A673 (cell line): ENCODE measurements at regions not wholly inside any gene's neighbourhood (a gene's known extent, or its start where the extent isn't known, plus 50 kb on each side); places are given as distances from the start of the nearest gene placed in this dataset.
A peak's percentile ranks its signal among the peaks of the same experiment; 100 is the strongest.

Source experiments
- BruUV-seq: library from RNA; stranded (reverse); fragments of 400-500 nt; replicated peaks from 2 replicates; lab custom pipeline; 2021; lab: Mats Ljungman, UMichigan
- CTCF ChIA-PET: fragments of 300-600 bp; sonication (Branson Sonifier 250); formaldehyde crosslinking; loops from one replicate; lab custom pipeline; 2022; ENCODE audit warnings: antibody characterized with exemption; lab: Charles Lee
- POLR2A ChIA-PET: fragments of 300-600 bp; sonication (Branson Sonifier 250); formaldehyde crosslinking; loops from one replicate; lab custom pipeline; 2022; ENCODE audit warnings: antibody characterized with exemption; ENCODE audit not compliant: low non-redundant PET; lab: Charles Lee
- DNase-seq: peaks from one replicate; pipeline ENCODE4 v3.0.0-alpha.2; 2015; ENCODE audit warnings: low spot score
- H3K27ac ChIP-seq: fragments of 200-600 bp; sonication (generic); 2 replicates; pipeline ENCODE4 v1.5.1; 2016; ENCODE audit warnings: mixed run types, low read depth, mild to moderate bottlenecking, mixed read lengths, antibody characterized with exemption, low read length; ENCODE audit not compliant: poor library complexity, severe bottlenecking
- H3K27me3 ChIP-seq: fragments of 200-600 bp; sonication (generic); replicated peaks from 2 replicates; pipeline ENCODE4 v1.6.1; 2017; ENCODE audit warnings: mixed run types, low read depth, mild to moderate bottlenecking, mixed read lengths, antibody characterized with exemption, low read length; ENCODE audit not compliant: insufficient read depth, poor library complexity
- H3K36me3 ChIP-seq: fragments of 200-600 bp; sonication (generic); 2 replicates; pipeline ENCODE4 v1.6.1; 2016; ENCODE audit warnings: mixed run types, mild to moderate bottlenecking, mixed read lengths, antibody characterized with exemption, low read length; ENCODE audit not compliant: insufficient read depth, poor library complexity, severe bottlenecking
- H3K4me1 ChIP-seq: fragments of 200-600 bp; sonication (generic); 2 replicates; pipeline ENCODE4 v1.6.1; 2017; ENCODE audit warnings: mixed run types, mild to moderate bottlenecking, mixed read lengths, antibody characterized with exemption, low read length; ENCODE audit not compliant: insufficient read depth, poor library complexity, severe bottlenecking
- H3K4me3 ChIP-seq: fragments of 200-600 bp; sonication (generic); 2 replicates; pipeline ENCODE4 v1.5.1; 2016; ENCODE audit warnings: low read depth, mixed run types, mild to moderate bottlenecking, mixed read lengths, low read length; ENCODE audit not compliant: poor library complexity, severe bottlenecking
- H3K9me3 ChIP-seq: fragments of 200-600 bp; sonication (generic); 2 replicates; pipeline ENCODE4 v1.6.1; 2016; ENCODE audit warnings: mixed run types, low read depth, mild to moderate bottlenecking, mixed read lengths, antibody characterized with exemption, low read length; ENCODE audit not compliant: poor library complexity, severe bottlenecking
- EZH2 ChIP-seq: fragments of 200-600 bp; sonication (generic); IDR thresholded peaks from 2 replicates; pipeline ENCODE4 v1.6.1; 2017; ENCODE audit warnings: borderline replicate concordance, low read depth, mild to moderate bottlenecking, mixed read lengths, antibody characterized with exemption, low read length; ENCODE audit not compliant: poor library complexity, severe bottlenecking
- intact Hi-C: fragments of 100-400 bp; cut with micrococcal nuclease; formaldehyde crosslinking; loops from one replicate; pipeline ENCODE4 v1.10.0; 2022; ENCODE audit not compliant: unreplicated experiment
- TF ChIP-seq, protein P1 (sequence below): fragments of 300-800, 200-600 bp; sonication (generic); conservative IDR thresholded peaks from 2 replicates; pipeline ENCODE4 v1.5.1; 2017; ENCODE audit warnings: low read depth, mild to moderate bottlenecking, antibody characterized with exemption, low read length, moderate library complexity, mixed read lengths

DNA sequence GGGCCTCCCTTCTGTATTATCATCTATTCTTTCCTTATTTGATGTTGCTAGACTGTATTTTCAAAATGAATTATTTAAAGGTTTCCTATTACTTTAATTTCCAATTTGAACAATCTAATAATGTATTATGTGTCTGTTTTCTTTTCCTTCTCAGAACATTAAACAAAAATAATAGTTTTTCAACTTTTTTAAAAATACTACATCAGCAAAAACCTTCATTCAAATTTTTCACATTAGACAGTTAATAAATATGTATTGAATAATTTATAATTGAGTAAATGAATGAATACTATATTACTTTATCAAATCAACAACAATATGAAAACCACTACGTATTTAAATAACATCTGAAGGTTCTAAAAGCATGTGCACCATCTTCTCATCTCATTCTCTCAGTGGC, 644.1 kb upstream of the SEMA3D start:
- no TSS peak for BruUV-seq
- H3K4me1 ChIP-seq: no peaks in the 10 kb centered on the region
- TF ChIP-seq EZH2: no peak
- TF ChIP-seq, protein P1, sequence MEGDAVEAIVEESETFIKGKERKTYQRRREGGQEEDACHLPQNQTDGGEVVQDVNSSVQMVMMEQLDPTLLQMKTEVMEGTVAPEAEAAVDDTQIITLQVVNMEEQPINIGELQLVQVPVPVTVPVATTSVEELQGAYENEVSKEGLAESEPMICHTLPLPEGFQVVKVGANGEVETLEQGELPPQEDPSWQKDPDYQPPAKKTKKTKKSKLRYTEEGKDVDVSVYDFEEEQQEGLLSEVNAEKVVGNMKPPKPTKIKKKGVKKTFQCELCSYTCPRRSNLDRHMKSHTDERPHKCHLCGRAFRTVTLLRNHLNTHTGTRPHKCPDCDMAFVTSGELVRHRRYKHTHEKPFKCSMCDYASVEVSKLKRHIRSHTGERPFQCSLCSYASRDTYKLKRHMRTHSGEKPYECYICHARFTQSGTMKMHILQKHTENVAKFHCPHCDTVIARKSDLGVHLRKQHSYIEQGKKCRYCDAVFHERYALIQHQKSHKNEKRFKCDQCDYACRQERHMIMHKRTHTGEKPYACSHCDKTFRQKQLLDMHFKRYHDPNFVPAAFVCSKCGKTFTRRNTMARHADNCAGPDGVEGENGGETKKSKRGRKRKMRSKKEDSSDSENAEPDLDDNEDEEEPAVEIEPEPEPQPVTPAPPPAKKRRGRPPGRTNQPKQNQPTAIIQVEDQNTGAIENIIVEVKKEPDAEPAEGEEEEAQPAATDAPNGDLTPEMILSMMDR: no peak
- H3K4me3 ChIP-seq: no peak overlapping the region
- no peak for DNase-seq
- intact Hi-C loops: loop anchor here (5.0 kb wide), 1 partner anchor 799 kb away; no protein-coding TSS in a partner anchor
- H3K9me3 ChIP-seq: no peaks in the 10 kb centered on the region
- POLR2A ChIA-PET: no interaction called here
- CTCF ChIA-PET: interaction anchor here (1.4 to 2.2 kb wide), 2 partner anchors 81 to 789 kb away, joined by 4 to 8 read pairs; no protein-coding TSS in a partner anchor
- no peak overlapping the region for H3K27ac ChIP-seq
- no peaks in the 10 kb centered on the region for H3K36me3 ChIP-seq
- H3K27me3 ChIP-seq: no peaks in the 10 kb centered on the region

DNA sequence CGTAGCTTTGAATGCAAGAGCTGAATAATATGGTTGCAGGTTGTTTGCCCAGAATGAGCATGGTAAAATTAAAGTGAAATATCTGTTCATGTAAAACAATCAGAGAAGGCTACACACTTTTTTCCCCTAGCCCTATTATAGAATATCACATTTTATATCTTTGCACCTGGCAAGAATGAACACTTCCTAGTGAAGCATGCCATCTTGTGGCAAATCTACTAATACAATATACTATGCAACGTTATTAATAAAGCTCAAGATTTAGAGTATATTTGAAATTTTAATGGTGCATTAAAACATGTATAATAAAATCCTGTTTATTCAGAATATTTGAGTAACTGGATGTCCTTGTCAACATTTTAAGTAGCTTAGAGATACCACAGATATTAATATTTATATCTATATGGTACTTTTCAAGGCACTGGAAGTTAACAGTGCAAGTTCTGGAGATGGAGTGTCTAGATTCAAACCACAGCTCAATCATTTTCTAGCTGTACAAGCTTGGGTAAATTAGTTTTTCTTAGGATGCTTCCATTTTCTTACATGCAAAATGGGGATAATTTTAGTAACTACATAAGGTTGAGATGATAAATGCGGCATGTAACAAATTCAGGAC, 643.1 kb upstream of the SEMA3D start:
- TF ChIP-seq EZH2: no peak
- TF ChIP-seq, protein P1: peak; percentile 56
- intact Hi-C loops: loop anchor here (5.0 kb wide), 3 partner anchors 278 to 798 kb away; partner anchors contain the start of gene SEMA3D
- BruUV-seq: no TSS peak
- H3K27ac ChIP-seq: no peak overlapping the region
- ChIA-PET CTCF (interaction anchor here (0.7 to 2.2 kb wide), 7 partner anchors 80 to 825 kb away, joined by 3 to 8 read pairs (median 4); no protein-coding TSS in a partner anchor), POLR2A (no interaction called here)
- H3K36me3 ChIP-seq: no peaks in the 10 kb centered on the region
- no peaks in the 10 kb centered on the region for H3K4me1 ChIP-seq
- no peak overlapping the region for H3K4me3 ChIP-seq
- no peaks in the 10 kb centered on the region for H3K9me3 ChIP-seq
- no peaks in the 10 kb centered on the region for H3K27me3 ChIP-seq
- peak; percentile 36 for DNase-seq

DNA sequence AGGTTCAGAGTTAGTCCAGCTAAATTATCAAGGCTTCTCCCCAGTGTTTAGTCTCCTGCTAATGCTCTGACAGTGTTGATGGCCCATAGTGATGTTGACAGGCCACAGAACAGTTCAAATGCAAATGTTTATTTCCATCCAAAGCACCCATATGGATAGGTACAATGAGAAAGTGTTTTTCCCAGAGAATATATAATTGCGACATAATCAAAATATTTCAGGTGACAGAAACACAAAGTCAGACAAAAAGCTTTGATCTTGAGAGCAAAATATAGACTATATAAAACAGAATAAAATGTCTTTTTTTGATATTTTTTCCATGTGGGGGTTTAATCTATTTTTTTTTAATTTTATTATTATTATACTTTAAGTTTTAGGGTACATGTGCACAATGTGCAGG, 642.3 kb upstream of the SEMA3D start:
- no peak for DNase-seq
- Histone ChIP-seq H3K27me3 (no peaks in the 10 kb centered on the region), H3K9me3 (no peaks in the 10 kb centered on the region), H3K36me3 (no peaks in the 10 kb centered on the region), H3K4me1 (no peaks in the 10 kb centered on the region), H3K27ac (no peak overlapping the region), H3K4me3 (no peak overlapping the region)
- TF ChIP-seq EZH2: no peak
- TF ChIP-seq, protein P1: no peak
- CTCF ChIA-PET: interaction anchor here (0.7 to 2.2 kb wide), 5 partner anchors 80 to 824 kb away, joined by 3 to 8 read pairs (median 3); no protein-coding TSS in a partner anchor
- POLR2A ChIA-PET: no interaction called here
- intact Hi-C loops: loop anchor here (5.0 kb wide), 2 partner anchors 277 to 642 kb away; partner anchors contain the start of gene SEMA3D
- BruUV-seq: no TSS peak
